Activated T-cell treated with anti-CD3 and anti-CD28 coated beads, Interleukin-2, amount 50 U/mL, for 1 hour (primary cell): ENCODE measurements at regions not wholly inside any gene's neighbourhood (a gene's known extent, or its start where the extent isn't known, plus 50 kb on each side); places are given as distances from the start of the nearest gene placed in this dataset.

Experiments
- DNase-seq: peaks from one replicate; pipeline ENCODE4 v3.0.0-alpha.2; 2020

- DNase-seq: no peak
These were observed 291.1 kb upstream of the ROPN1 start for GRCh38 chr3:124282751-124283651.

- DNase-seq: no peak
These were observed 291.7 kb upstream of the ROPN1 start for GRCh38 chr3:124283652-124284023.

GRCh38 chr3:124288996-124289395 is 297.1 kb upstream of the ROPN1 start:
- DNase-seq: no peak

- no peak for DNase-seq
These were observed 299.1 kb upstream of the ROPN1 start for GRCh38 chr3:124291008-124291407.

GRCh38 chr3:124292329-124292728 is 300.4 kb upstream of the ROPN1 start:
- no peak for DNase-seq

GRCh38 chr3:124293584-124293983 is 301.7 kb upstream of the ROPN1 start:
- no peak for DNase-seq

- no peak for DNase-seq
These were observed 303.4 kb upstream of the ROPN1 start for GRCh38 chr3:124295362-124295761.

GRCh38 chr3:124296406-124296805 is 304.5 kb upstream of the ROPN1 start:
- DNase-seq: no peak

GRCh38 chr3:124297062-124297980 is 305.4 kb upstream of the ROPN1 start:
- no peak for DNase-seq

GRCh38 chr3:124298301-124298700 is 306.4 kb upstream of the ROPN1 start:
- DNase-seq: no peak

GRCh38 chr3:124298951-124299350 is 307.0 kb upstream of the ROPN1 start:
- DNase-seq: no peak

GRCh38 chr3:124299831-124300230 is 307.9 kb upstream of the ROPN1 start:
- DNase-seq: no peak

- DNase-seq: no peak
These were observed 308.5 kb upstream of the ROPN1 start for GRCh38 chr3:124300416-124300815.

- DNase-seq: no peak
These were observed 311.5 kb upstream of the ROPN1 start for GRCh38 chr3:124303305-124303910.

GRCh38 chr3:124306665-124307064 is 314.7 kb upstream of the ROPN1 start:
- DNase-seq: no peak

GRCh38 chr3:124313621-124314020 is 321.7 kb upstream of the ROPN1 start:
- DNase-seq: no peak

- no peak for DNase-seq
These were observed 323.5 kb upstream of the ROPN1 start for GRCh38 chr3:124315215-124316033.

- no peak for DNase-seq
These were observed 324.0 kb upstream of the ROPN1 start for GRCh38 chr3:124316034-124316287.

GRCh38 chr3:124318014-124318413 is 326.1 kb upstream of the ROPN1 start:
- no peak for DNase-seq

- no peak for DNase-seq
These were observed 326.7 kb upstream of the ROPN1 start for GRCh38 chr3:124318656-124319055.

GRCh38 chr3:124320976-124321375 is 329.1 kb upstream of the ROPN1 start:
- no peak for DNase-seq

- no peak for DNase-seq
These were observed 330.5 kb upstream of the ROPN1 start for GRCh38 chr3:124322309-124322880.
